Stimulated activated CD8-positive, alpha-beta memory T cell treated with anti-CD3 and anti-CD28 coated beads, Interleukin-15, amount 100 ng/mL, for 4 hours (primary cell): ENCODE measurements at regions not wholly inside any gene's neighbourhood (a gene's known extent, or its start where the extent isn't known, plus 50 kb on each side); places are given as distances from the start of the nearest gene placed in this dataset.
"Not testable (repeated sequence)": the region's sequence is repeated elsewhere in the genome, so short reads cannot be mapped to it uniquely, and the experiment has no call there.

Experiments
- DNase-seq, 2 donors: peaks; one replicate each; pipeline ENCODE4 v3.0.0-alpha.2; 2020; ENCODE audit warnings: low read depth in 2 of 2

- no peak for DNase-seq
Observed at GRCh38 chr5:96172436-96172835, 210.8 kb upstream of the ELL2 start.

GRCh38 chr5:96171973-96172372 lies 210.3 kb upstream of the ELL2 start:
- DNase-seq = not testable (repeated sequence)

GRCh38 chr5:96170481-96171125 lies 209.0 kb upstream of the ELL2 start:
- DNase-seq = not testable (repeated sequence)

DNA sequence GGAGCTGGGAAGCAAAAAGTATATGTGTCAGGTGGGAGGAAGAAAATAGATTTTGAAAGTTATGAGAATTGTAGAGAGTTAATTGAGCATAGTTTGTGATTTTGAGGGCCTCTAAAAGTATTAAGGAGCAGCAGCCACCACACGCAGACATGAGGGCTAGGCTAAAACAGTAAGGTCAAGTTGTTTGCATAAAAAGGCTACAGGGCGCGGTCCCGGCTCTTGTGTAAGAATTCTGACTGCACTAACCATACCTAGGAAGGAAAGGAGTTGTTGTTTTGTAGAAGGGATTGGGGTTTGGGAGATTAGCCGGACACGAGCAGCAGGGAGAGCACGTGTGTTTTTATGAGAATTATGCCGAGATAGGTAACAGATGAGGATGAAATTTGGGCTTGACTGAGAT lies 207.2 kb upstream of the ELL2 start:
- not testable (repeated sequence) for DNase-seq

DNA sequence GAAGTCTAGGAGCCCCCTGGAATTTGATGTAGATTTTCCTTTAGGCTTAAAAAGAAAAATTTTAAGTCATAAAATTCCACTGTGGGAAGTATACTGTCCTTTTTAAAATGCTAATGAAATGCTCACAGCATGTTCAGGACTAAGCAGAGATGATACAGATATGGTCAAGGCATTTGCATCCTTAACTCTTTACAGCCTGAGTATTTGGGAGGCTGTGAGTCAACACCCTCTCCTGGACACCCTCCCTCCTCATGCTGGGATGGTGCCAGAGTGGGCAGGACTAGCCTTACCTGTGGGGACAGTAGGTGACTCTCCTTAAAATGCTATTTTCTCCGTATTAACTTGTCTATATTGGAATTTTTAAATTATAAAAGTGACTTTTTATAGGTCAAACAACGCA lies 197.4 kb upstream of the ELL2 start:
- DNase-seq = no peak

- no peak for DNase-seq
Observed at GRCh38 chr5:96157841-96158291, 196.2 kb upstream of the ELL2 start.

GRCh38 chr5:96157077-96157780 lies 195.6 kb upstream of the ELL2 start:
- no peak for DNase-seq

GRCh38 chr5:96155147-96155546 lies 193.5 kb upstream of the ELL2 start:
- no peak for DNase-seq

DNA sequence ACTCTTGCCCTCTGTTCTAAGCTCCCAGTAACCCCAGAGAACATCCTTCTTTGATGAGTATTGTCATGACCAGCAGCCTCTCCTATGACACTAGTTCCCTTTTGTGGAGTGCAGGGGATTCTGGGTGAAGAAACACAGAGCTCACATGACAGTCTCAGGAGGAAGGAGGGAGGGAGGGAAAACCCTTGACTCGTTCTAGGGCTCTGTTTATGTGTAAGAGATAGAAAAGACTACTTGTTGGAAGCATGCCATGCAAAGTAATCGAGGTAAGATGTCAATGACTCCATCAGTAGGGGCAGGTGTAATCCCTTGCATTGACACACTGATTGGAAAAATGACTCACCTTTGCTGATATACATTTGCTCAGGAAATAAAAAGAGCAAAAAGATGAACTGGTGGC lies 190.2 kb upstream of the ELL2 start:
- no peak for DNase-seq

- DNase-seq = no peak
Observed at GRCh38 chr5:96150007-96150406, 188.4 kb upstream of the ELL2 start.

DNA sequence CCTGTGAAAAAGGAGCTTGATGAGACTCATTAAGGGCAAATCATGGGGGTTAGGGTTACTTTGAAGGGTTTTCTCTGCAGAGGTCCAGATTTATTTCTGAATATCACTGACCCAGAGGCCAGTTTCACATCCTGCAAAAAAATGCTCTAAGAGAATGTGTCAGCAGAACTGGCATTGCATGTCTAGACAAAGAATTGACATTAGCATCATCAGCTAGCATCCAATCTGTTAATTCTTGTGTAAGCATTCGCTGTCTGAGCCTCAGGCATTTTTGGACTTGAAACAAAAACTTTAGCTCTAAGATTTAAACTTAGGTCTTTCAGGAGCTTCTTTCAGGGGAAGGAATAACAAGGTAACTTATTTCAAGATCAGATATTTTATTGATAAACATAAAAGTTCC lies 187.9 kb upstream of the ELL2 start:
- DNase-seq = no peak

GRCh38 chr5:96149021-96149420 lies 187.4 kb upstream of the ELL2 start:
- DNase-seq = no peak

GRCh38 chr5:96148376-96148775 lies 186.7 kb upstream of the ELL2 start:
- no peak for DNase-seq

DNA sequence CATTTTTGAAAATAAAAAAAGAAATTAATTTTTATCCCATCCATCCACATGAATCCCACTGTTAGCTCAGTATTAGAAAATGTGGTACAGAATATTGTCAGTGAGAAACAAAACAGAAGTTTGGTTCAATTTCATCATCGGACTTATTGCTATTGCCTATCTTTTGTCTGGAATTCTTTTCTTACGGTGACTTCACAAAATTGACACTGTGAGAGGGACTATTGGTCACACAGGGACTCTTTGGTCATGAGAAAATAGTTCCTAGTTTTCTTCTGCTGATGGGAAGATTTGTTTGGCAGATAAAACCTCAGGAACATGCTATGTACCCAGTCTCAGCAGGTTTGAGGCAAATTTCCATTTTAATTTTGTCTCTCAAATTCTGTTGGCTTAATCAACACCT lies 186.2 kb upstream of the ELL2 start:
- no peak for DNase-seq

- no peak for DNase-seq
Observed at GRCh38 chr5:96146675-96147074, 185.0 kb upstream of the ELL2 start.

DNA sequence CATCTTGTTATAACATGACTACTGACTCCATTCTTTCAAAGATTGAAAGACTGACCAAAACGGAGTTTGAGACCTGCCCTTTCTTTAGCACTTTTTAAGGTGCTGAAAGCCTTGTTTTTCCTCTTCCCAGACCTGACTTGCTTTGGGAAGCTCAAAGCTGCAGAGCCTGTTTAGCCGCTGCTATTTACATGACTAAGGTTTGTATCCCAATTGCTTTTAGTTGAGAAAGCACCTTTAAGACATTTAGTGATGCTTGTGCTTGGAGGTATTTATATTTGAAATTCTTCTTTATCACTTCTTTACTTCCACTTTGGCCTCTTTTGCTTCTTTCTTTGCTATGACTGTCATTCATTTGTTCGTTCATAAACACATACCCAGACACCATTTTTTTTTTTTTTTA lies 182.6 kb upstream of the ELL2 start:
- DNase-seq = no peak

DNA sequence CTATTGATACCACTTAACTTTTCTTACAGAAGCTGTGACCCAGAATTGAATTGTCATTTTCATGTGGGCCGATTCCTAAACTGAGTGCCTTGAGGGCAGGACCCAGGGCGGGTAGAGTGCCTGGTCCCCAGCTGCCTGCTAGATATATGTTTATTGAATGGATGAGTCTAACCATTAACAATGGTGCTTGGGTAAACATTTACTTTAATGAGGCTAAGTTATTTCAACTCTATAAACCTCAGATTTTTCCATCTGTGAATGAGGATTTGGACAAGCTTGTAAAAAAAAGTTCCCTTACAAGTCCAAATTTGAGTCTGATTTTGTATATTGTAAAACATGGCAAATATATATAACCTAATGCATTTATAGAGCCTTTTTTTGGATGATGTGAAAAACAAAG lies 181.8 kb upstream of the ELL2 start:
- DNase-seq = no peak

GRCh38 chr5:96142786-96143434 lies 181.3 kb upstream of the ELL2 start:
- DNase-seq = no peak

- DNase-seq = no peak
Observed at GRCh38 chr5:96142184-96142781, 180.6 kb upstream of the ELL2 start.

DNA sequence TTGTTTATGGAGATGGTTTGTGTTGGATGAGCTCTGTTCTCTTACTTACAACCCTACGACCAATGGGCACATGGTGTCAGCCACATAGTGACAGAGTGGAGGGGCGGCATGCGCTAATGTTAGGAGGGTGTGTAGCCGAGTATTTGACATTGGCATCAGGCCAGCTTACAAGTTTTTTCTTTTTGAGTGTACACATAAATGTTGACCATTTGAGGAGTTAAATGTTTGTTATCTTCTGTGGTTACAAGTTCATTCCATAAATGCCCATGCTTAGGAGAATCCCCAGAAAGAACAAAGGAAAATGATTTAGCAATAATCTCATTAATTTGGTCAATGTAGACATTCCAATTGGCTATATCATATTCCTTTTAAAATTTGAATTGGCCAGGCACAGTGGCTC lies 180.1 kb upstream of the ELL2 start:
- DNase-seq = no peak

DNA sequence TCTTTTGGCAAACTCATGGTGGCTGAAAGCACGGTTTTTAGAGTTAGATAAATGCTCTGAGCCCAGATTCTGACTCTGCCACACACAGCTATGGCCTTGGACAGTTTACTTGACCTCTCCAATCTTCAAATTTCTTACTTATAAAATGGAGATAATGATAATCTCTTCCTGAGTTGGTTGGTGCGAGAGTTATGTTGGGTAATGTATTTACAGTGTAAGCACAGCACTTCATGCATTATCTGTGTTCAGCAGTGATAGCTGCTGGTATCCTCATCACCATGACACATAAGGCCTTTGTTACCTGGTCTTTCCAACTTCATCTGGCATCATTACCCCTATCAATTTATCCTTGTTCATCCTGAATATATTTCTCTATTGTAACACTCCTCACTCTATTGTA lies 178.8 kb upstream of the ELL2 start:
- no peak for DNase-seq

- no peak for DNase-seq
Observed at GRCh38 chr5:96140084-96140483, 178.4 kb upstream of the ELL2 start.

DNA sequence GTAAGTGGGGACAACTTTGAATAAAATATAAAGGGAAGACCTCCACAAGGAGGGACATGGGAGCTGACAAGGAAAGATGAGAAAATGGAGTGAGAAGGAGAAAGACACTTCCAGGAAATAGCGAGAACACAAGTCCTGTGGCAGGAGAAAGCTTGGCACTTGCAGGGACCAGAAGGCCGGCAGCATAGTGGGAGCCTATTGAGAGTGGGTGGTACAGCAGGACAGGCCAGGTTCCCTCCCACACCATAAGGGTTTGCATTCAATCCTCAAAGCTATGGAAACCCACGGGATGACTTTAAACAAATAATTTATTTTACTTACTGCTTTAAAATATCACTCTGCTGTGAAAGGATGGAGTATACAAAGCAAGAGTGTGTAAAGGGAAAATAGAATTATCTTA lies 173.2 kb upstream of the ELL2 start:
- no peak for DNase-seq
